Stimulated activated CD4-positive, alpha-beta T cell treated with anti-CD3 and anti-CD28 coated beads, TNF-alpha, amount 100 ng/mL, for 48 hours (primary cell): ENCODE measurements at regions not wholly inside any gene's neighbourhood (a gene's known extent, or its start where the extent isn't known, plus 50 kb on each side); places are given as distances from the start of the nearest gene placed in this dataset.

Source experiments
- DNase-seq, 3 donors: peaks; one replicate each; pipeline ENCODE4 v3.0.0-alpha.2; 2020; ENCODE audit warnings: low read depth in 3 of 3

DNA sequence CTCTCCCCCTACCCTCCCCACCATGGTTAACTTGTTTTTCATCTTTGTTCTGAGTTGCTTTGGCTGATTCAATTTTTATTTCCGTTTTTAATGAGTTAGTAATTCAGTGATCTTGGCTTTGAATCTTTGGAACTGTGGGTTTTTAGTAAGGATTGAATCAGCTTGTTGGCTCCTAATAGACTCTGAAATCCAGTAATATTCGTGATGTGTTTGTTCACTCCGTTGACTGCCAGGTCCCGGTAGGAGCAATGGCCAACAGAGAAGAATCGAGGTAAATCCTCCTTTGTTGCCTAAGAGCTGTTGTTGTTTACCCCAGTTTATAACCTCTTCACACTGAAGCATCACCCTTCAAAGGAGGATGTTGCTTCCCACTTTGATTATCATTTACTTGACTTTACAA is 92.7 kb downstream of the PCSK1 start:
- DNase-seq = no peak

DNA sequence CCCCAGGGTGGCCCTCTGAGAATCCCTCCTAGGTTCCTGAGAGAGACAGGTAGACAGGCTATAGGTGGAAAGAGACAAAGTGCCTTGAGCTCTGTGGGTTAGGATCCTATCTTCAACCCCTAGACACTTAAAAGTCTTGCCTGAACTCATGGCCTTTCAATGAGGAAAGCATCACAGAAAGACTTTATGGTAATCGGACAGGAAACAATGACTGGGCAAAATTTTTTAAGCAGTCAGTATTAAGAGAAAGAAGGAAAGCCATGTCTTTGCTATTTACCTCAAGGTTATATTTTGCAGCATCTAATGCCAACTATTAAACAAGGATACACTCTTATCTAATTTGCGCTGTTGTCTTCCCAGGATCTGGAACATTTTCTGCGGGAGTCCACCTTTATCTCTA is 93.2 kb downstream of the PCSK1 start:
- no peak for DNase-seq

DNA sequence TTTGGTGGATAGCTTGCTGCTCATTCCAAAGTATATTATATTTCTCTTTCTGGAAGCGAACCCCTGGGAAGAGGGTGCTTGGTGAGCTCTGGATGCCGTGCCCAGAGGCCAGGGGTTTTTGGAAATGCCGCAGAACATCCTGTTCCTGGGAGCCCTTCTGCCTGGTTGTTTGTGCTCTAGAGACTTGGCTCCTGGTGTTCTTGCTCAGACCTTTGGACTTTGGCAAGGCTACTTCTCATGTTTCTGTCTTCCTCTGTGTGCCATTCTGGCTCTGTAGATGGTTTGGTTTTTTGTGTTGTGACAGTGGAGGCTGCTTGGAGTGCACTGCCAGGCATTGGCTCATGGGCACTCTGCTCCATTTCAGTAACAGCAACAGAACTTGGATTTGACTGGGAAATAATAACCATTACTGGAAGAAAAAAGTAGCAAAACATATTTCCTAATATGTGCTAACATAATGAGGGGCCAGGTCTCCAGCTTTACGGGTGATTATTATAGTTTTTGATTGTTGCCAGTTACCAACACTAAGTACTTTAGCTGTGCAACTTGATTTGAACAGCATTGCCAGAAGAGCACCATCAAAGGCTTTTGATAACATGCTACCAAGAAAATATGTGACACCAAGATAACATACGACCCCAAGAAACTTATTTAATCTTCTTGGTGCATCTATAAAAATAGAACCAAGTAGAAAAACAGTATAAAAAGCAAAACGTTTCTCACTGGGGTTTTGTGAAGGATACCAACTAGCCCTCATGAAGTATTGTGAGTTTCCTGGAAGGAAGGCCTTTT is 94.2 kb downstream of the PCSK1 start:
- DNase-seq = no peak

DNA sequence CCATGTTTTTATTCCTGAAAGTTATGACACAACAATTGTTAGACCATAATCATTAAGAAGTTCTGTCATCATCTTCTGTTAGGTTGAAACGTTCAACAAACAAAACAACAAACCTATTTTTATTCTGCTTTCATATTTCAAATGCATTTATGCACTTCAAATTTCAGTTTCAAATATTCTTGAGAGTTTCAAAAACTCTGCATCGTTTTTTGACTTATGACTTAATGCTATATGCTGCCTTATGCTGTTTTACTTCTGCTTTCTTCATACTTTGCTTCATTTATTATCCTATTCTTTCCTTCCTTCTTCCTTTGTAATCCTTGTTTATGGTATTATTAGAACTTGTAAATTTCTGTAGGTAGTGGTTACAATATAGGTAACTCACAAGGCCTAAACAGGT is 95.0 kb downstream of the PCSK1 start:
- DNase-seq = no peak

DNA sequence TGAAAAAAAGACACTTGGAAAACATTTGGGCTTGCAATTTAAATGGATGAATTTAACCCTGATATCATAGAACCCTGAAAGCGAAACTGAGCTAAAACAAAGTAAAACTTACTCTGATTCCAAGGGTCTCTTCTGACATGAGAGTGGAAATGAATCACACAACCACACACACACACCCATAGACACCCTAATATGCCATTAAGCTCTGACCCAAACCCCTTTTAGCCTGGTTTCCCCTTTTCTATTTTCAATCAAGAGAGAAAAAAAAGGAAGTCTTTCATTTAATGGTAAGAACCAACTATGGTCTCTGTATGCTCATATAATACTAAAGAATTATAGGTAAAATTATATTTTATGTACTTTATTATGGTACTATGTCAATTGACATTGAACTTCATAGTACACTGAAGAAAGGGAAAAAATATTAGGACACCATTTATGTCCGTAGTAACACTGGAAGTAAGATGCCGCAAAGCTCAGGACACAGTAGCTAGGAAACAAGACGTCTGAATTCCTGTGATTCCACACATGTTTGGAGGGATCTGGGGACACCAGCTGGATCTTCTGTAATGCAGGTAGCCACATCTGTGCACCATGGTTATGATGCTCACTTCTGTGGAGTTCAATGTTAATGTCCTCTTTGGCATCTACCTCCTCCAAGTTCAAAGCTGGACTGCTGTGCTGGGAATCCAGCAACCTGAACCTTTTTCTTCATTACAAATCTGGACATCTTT is 95.8 kb downstream of the PCSK1 start:
- DNase-seq = no peak

DNA sequence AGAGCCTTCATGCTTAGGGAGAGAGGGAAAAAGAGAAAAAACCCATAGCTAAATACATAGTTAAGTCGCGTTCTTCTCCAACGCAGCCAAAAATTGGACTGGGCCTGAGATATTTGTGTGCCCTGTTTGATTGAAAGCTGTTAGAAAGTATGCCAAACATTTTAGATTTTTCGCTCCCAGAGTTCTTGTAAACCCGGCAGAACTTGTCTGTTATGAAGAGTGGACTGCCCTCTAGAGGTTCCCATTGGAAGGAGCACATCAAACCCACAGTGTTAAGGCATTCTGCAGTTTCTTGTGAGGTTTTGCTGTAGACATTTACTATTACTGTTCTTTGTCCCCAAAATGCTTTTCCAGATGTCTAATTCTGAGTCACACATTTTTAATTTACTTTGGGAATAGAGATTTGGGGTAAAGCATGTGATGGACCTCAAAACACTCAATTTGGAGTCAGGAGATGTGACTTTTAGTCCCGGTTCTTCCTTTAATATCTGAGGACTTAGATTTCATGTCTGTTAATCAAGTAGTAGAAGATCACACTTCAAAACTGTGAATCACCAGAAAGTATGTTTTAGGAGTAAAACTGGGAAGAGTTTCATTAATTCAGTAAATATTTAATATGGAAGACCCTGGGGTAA is 96.6 kb downstream of the PCSK1 start:
- DNase-seq = peak; percentile 16 to 53 (median 30)

DNA sequence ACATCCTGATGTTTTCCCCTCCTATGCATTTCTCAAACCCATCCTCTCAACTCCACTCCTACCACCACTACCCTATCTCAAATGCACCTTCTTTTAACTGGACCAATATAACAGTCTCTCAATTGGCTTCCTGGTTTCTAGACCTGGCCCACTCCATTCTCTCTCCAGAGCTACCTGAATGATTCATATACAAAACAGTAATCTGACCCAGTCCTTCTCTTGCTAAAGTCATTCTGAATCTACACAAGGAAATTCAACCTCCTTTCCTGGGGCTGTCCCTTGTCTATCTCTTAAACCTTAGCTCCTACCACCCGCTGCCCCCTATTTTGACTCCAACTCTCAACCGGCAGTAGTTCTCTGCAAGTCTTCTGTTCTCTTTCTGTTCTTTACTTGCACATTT is 97.2 kb downstream of the PCSK1 start:
- no peak for DNase-seq

DNA sequence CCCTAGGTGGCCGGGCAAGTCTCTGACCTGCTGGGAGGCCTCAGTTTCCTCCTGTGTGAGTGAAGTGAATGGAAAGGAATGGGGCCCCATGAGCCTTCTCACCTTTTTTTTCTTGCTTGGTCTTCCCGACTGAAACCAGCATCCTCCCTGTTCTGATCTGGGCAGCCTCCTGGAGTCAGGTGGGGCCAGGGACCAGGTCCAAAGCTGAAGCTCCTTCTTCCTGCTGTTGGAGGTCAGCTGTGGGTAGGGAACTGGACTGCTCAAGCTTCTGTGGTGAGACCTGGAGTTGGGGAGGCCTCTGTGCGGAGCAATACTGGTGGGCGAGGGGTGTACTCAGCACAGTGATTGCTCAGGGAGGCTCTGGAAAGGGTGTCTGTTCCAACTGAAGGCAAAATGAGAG is 99.7 kb downstream of the PCSK1 start:
- DNase-seq = no peak

DNA sequence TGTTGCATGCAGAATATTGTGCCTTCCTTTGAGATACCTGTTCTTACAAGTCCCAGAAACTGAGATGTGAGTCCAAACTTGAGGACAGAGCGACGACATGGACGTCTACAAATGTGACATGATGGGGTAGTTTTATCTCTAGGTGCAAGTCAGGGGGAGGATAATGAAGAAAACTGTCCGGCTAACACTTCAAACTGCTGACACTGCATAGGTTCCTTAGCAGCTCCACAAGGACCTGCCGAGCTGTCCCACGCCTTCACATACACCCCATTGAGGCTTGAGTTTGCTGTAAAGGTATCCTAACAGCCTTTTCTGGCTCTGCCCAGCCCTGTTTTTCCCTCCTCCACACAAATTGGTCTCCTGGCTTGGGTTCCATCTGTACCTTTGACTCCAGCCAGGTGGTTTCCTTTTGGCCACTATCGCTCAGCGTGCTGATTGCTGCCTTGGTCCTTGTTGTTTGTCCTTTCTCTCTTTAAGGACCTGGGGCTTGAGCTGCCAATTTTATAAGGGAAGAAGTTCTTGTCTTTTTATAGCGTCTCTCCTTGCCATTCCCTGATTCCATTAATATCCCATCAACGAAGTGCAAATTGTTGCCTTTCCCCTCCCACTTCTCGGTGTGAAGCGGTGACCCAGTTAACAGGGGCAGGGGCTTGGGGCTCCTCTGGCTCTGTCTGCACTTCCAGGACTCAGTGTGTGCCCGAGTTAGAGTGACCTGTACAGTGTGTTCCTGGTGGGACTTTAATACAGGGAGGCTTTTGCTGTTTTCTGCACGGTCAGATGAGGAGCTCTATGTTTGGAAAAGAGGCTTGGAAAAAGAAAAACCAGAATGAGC is 100.3 kb downstream of the PCSK1 start:
- no peak for DNase-seq

DNA sequence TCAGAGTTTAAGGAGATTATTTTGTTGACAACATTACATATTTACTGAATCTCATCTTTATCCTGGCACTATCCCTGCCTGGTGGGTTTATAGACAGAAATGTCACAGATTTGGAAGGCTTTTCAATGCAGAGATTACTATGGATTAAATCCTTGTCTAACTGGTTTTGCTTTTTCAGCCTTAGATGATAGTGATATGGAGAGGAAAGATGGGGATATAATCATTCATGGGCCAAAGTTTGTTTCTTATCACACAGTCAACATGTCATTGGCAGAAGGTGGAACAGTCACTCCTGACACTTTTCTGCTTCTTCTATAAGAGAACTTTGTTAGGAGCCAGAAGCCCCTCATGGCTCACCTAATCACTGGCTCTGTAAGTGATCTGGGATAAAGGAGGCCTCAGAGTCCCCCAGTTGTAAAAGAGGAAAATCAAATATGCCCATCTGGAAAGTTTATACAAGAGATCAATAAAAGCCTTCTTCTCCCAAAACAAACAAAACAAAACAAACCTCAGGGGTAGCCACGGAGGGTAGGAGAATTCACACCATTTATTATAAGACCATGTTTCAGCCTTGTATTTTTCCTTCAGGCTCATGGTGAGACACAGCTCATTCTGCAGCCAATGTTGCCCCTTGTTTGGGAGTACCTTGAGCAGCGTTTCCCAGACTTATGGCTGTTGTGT is 101.2 kb downstream of the PCSK1 start:
- no peak for DNase-seq

DNA sequence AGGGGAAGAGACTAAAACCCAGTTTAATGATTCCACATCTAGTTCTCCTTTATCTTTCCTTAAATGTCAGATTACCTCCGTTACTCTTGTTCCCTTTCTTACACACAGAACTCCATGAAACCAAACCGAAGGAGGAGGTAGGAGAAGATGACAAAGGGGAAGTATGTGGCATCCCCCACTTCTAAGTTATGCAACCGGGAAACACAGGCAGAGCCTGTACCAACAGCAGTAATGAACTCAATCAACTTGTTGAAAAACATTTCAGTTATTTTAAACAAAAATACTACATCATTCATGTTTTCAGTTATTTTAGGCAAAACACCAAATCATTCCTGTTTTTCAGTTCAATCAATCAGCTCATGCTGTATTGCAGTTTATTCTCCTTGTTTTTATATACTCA is 101.8 kb downstream of the PCSK1 start:
- no peak for DNase-seq

DNA sequence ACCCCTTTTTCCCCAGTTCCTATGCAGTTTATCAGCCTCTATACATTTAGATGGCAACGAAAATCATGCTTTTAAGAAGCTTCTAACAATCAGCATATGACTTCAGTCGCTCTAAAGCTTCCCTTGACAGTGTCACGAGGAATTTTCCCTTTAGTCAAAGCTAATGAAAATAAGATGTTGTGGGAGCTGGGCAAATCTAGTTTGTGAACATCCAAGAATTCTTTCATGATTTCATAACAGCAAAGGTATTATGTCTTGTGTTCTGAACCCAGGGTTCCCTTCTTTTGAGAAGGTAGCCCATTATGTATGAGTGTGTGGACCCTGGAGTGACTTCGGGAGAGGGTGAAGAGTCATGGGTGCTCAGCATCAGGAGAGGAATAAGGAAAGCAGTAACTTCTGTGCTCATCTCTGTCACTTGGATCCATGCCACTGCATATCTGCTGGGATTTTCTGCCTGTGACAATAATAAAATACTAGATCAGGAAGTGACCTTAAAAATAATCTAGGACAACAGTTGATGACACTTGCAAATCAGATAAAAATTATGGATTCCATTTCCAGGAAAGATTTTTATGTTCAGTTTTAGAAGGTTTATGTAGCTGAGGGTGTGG is 102.4 kb downstream of the PCSK1 start:
- DNase-seq = no peak

DNA sequence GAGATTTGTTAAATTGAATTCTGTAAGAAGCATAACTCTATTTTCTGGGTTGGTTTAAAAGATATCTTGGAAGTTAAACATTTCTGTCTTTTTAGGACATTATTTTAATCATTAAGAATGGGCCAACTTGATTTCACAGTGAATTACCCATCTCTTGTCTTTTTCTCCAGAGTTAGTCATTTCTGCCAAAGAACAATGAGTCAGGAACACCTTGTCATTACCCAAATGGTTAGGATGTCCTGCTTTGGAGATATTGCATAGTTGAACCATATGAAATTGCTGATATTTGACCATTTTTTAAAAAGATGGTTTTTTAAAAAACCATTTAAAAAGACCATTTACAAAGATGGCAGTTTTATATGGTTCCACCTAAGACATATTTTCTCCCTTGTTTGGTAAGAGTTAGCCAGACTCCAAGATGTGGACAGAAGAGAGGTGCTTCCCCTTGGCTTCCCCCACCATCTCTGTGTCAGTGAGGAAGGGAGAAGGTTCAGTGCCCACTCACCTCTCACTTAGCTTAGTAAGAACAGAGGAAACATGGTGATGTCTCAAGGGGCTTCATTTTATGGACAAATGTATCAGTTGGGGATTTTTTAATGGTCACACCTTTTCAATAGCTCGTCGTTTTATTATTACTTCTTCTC is 103.0 kb downstream of the PCSK1 start:
- no peak for DNase-seq

DNA sequence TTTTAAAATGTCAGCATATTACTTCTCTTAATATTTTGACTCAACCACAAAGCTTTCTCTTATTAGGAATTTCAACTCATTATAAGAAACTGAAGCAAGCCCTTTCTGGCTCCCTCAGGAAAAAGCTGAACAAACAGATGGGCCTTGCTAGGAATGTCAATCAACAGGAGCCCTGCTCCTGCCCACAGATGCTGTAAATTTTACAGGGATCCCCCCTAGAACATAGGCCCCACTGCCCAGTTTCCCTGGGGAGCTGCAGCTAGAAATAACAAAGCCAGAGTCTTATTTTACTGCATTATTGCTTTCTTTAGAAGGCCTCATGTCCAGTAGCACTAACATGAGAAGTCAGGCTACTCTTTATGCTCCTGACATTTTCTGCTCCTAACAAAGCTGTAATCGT is 103.8 kb downstream of the PCSK1 start:
- no peak for DNase-seq

DNA sequence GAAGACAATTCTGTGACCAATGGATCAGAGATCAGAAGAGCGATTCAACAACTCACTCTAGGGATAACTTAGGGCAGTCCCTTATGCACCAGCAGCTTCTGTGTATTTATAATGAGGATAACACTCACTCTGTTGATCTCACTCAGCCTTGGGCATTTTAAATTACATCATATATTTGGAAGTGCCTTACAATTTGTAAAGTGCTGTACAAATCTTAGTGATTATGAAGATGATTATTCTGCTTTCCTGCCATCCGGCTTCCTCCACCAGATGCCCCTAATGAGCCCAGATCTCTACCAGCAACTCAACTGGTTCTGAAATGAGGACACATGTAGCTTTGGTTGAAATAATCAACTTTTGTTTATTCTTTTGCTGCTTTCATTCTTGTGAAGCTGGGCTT is 105.3 kb downstream of the PCSK1 start:
- DNase-seq = no peak

DNA sequence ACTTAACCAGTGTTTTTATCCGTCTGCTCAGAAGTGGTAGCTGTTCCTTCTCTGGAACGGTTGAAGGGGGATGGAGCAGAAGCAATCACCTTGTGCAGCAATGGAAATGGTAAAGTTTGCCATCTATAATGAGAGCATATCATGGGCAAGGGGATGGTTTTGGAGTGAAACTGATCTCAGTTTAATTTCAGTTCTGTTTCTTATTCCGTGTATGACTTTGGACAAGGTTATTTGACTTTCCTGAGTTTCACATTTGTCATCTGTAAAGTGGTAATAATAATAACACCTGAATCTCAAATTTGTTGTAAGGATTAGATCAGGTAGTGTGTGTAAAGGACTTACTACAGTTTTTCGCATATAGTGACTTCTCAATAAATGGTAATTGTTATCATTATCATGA is 106.1 kb downstream of the PCSK1 start:
- no peak for DNase-seq

DNA sequence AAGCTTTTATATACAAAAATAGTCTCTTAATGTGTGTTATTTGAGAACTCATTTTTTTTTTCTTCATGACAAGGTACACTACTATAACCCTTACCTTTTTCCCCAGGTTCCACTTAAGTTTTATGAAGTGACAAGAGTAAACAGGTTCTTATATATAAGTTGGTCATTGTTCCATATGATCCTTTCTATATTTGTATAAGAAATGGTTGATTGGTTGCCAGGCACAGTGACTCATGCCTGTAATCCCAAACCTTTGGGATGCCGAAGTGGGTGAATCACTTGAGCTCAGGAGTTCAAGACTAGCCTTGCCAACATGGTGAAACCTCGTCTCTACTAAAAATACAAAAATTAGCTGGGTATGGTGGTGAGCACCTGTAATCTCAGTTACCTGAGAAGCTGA is 108.3 kb downstream of the PCSK1 start:
- no peak for DNase-seq

DNA sequence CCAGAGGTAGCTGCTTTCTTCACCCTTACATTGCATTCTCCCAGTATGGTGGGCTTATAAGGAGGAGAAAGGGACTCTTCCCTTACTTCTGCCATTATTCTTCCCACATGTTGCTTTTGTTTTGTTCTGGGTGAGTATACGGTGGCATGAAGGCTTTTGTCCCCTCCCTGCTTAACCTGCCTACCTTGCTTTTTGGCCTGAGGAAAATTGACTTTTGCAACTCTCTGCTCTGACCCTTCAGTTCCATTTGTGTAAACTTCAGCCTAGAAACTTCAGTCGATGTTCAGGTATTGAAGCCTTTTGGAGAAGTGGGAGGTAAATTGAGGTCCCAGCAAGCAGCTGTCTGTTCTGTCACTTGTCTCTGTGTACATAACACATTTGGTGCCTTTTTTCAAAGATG is 110.2 kb downstream of the PCSK1 start:
- no peak for DNase-seq

DNA sequence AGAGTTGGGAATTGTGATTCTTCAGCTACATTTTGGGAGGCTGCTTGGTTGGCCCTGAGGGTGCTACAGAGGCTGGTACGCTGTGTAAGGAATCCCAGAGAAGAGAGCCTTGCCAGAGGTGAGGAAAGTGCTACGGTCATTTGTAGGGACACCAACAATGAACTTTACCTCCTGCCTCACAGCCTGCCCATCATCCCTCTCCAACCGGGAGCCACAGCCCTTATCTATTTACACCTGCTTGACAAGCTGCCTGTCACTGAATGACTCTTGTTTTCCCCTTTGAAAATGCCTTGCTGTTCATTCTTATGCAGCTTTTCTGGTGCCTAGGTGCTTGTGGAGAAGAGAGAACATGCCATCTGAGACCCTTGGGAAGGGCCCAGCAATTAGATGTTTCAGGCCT is 110.8 kb downstream of the PCSK1 start:
- no peak for DNase-seq

DNA sequence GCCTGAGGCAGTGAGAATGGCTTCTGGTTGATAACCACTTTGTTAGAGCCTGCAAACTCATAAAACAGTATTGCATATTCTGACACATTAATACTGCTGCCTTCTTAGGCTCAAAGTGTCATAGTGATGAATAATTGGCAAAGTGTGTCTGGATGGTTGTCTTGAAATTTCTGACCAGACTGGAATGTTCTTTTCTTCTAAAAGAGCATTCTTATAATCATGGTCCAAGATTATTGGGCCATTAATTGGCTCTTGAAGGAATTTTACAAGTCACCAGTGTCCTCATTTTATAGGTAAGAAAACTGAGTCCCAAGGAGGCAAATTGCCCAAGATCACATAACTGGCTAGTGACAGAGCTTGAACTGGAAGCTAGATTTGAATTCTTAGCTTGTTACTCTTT is 111.7 kb downstream of the PCSK1 start:
- DNase-seq = no peak

DNA sequence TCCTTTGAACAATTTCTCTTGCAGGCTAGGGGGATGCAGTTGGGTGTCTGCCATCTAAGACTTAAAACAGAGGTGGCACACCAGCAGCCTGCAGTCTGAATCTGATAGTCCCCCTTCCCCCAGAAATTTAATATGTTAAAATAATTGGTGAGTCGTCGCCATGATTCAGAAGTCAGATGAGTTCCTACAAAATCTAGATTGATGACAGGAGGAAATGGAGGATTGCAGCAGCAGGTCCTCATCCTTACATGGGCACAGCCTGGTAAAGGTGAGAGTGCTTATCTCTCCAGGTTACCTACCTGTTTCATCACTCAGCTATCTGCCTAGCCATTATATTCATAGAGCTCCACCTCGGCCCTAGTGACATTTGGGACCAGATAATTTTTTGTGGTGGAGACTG is 112.3 kb downstream of the PCSK1 start:
- no peak for DNase-seq
